Body of pancreas (tissue), 4 donors: ENCODE measurements at regions not wholly inside any gene's neighbourhood (a gene's known extent, or its start where the extent isn't known, plus 50 kb on each side); places are given as distances from the start of the nearest gene placed in this dataset.
A peak's percentile ranks its signal among the peaks of the same experiment; 100 is the strongest.

Experiments
- ATAC-seq: fragments of 150-250 bp; one replicate; pipeline ENCODE4 v1.9.1; 2016
- DNase-seq, 4 donors: peaks; one replicate each; pipeline ENCODE4 v3.0.0-alpha.2; 2019
- H3K27ac ChIP-seq, 4 donors: fragments of 200-600 bp; sonication (generic); 1 replicate in 3 of 4; 2 replicates in 1 of 4; pipeline versions ENCODE4 v1.5.1 to v1.6.1; 2016 to 2019; ENCODE audit warnings: mild to moderate bottlenecking in 1 of 4, mixed read lengths in 1 of 4, moderate library complexity in 1 of 4
- H3K27me3 ChIP-seq, 2 donors: fragments of 200-600 bp; sonication (generic); one replicate each; pipeline ENCODE4 v1.6.0; 2016; ENCODE audit warnings: mild to moderate bottlenecking in 1 of 2
- H3K36me3 ChIP-seq, 2 donors: fragments of 200-600 bp; sonication (generic); replicated peaks in 1 of 2; 2 replicates each; pipeline ENCODE4 v1.5.1; 2016; ENCODE audit warnings: low read depth in 2 of 2; ENCODE audit not compliant: insufficient read depth in 1 of 2
- H3K4me1 ChIP-seq: fragments of 200-600 bp; sonication (generic); one replicate; pipeline ENCODE4 v1.6.0; 2016
- H3K4me3 ChIP-seq, 2 donors: fragments of 200-600 bp; sonication (generic); 1 replicate in 1 of 2; 2 replicates in 1 of 2; pipeline ENCODE4 v1.5.1; 2016 to 2019
- H3K9me3 ChIP-seq, 3 donors: fragments of 200-600 bp; sonication (generic); 1 replicate in 2 of 3; 2 replicates in 1 of 3; pipeline ENCODE4 v1.5.1; 2016
- CTCF ChIP-seq, 7 experiments: fragments of 450-650 bp in 4 of 7; fragments of 200-600 bp in 3 of 7; sonication (generic) in 3 of 7; IDR thresholded peaks; one replicate each; pipeline ENCODE4 v1.5.1; 2016 to 2019; ENCODE audit warnings: antibody characterized with exemption in 7 of 7
- POLR2A ChIP-seq, 3 donors: fragments of 450-650 bp; IDR thresholded peaks; one replicate each; pipeline ENCODE4 v1.6.1; 2016; ENCODE audit warnings: antibody characterized with exemption in 3 of 3, mild to moderate bottlenecking in 2 of 3
- WGBS, 2 donors: methylation state at CpG; one replicate each; pipeline ENCODE4 v1.1.5; 2017; 5-methylcytosine and 5-hydroxymethylcytosine counted together
- intact Hi-C: fragments of 100-400 bp; cut with DNase I; formaldehyde crosslinking; loops from one replicate; pipeline ENCODE4 v1.15.1; 2023

GRCh38 chr3:5788496-5788895 lies 601.0 kb downstream of the EDEM1 start:
- Histone ChIP-seq H3K9me3 (no peaks in the 10 kb centered on the region), H3K27ac (no peak overlapping the region), H3K4me1 (no peaks in the 10 kb centered on the region), H3K27me3 (no peaks in the 10 kb centered on the region), H3K36me3 (no peaks in the 10 kb centered on the region), H3K4me3 (no peak overlapping the region)
- TF ChIP-seq CTCF (IDR thresholded peaks at IDR 0.05) (no peak), POLR2A (IDR thresholded peaks at IDR 0.05) (no peak)
- 38 to 42% methylated on average over 5 of the region's 5 CpGs for WGBS, 2 donors
- DNase-seq (no peak), ATAC-seq (no peak)
- intact Hi-C loops, result no loop called here

- Histone ChIP-seq H3K27ac (no peak overlapping the region), H3K4me1 (no peaks in the 10 kb centered on the region), H3K4me3 (no peak overlapping the region), H3K9me3 (no peaks in the 10 kb centered on the region), H3K36me3 (no peaks in the 10 kb centered on the region), H3K27me3 (no peaks in the 10 kb centered on the region)
- TF ChIP-seq POLR2A (IDR thresholded peaks at IDR 0.05) (no peak), CTCF (IDR thresholded peaks at IDR 0.05) (no peak)
- DNase-seq (no peak), ATAC-seq (no peak)
- intact Hi-C loops, result no loop called here
- WGBS, 2 donors, result 70 to 92% methylated on average over 1 of the region's 1 CpG
Measured at GRCh38 chr3:5791558-5791957, 604.1 kb downstream of the EDEM1 start.

GRCh38 chr3:5796541-5796940 lies 609.0 kb downstream of the EDEM1 start:
- intact Hi-C loops, result no loop called here
- Histone ChIP-seq H3K4me3 (no peak overlapping the region), H3K27me3 (no peaks in the 10 kb centered on the region), H3K36me3 (no peaks in the 10 kb centered on the region), H3K9me3 (no peaks in the 10 kb centered on the region), H3K27ac (no peak overlapping the region), H3K4me1 (no peaks in the 10 kb centered on the region)
- TF ChIP-seq CTCF (IDR thresholded peaks at IDR 0.05) (no peak), POLR2A (IDR thresholded peaks at IDR 0.05) (no peak)
- WGBS, 2 donors, result 70 to 80% methylated on average over 2 of the region's 2 CpGs
- DNase-seq (no peak), ATAC-seq (no peak)

- intact Hi-C loops, result no loop called here
- H3K27ac ChIP-seq, result no peak overlapping the region
- no peaks in the 10 kb centered on the region for H3K27me3 ChIP-seq
- ATAC-seq, result no peak
- 64 to 80% methylated on average over 2 of the region's 2 CpGs for WGBS, 2 donors
- H3K36me3 ChIP-seq, result no peaks in the 10 kb centered on the region
- H3K4me3 ChIP-seq, result no peak overlapping the region
- no peak for DNase-seq
- no peak for TF ChIP-seq POLR2A (IDR thresholded peaks at IDR 0.05)
- no peaks in the 10 kb centered on the region for H3K9me3 ChIP-seq
- H3K4me1 ChIP-seq, result no peaks in the 10 kb centered on the region
Measured at GRCh38 chr3:5798809-5799208, 611.3 kb downstream of the EDEM1 start.

GRCh38 chr3:5799398-5799797 lies 611.9 kb downstream of the EDEM1 start:
- Histone ChIP-seq H3K27ac (no peak overlapping the region), H3K4me3 (no peak overlapping the region), H3K4me1 (no peaks in the 10 kb centered on the region), H3K27me3 (no peaks in the 10 kb centered on the region), H3K9me3 (no peaks in the 10 kb centered on the region), H3K36me3 (no peaks in the 10 kb centered on the region)
- ATAC-seq (no peak), DNase-seq (no peak)
- intact Hi-C loops, result no loop called here
- TF ChIP-seq POLR2A (IDR thresholded peaks at IDR 0.05) (no peak), CTCF (IDR thresholded peaks at IDR 0.05) (peak in 1 of 7 experiments; percentile 14)
